Fibroblast of the aortic adventitia (primary cell): ENCODE measurements at regions not wholly inside any gene's neighbourhood (a gene's known extent, or its start where the extent isn't known, plus 50 kb on each side); places are given as distances from the start of the nearest gene placed in this dataset.
A peak's percentile ranks its signal among the peaks of the same experiment; 100 is the strongest.
"Not testable (repeated sequence)": the region's sequence is repeated elsewhere in the genome, so short reads cannot be mapped to it uniquely, and the experiment has no call there.

Experiments
- DNase-seq: peaks from one replicate; pipeline ENCODE4 v3.0.0-alpha.2; 2010; ENCODE audit warnings: low read depth
- H3K4me3 ChIP-seq: 2 replicates; pipeline ENCODE4 v1.5.1; 2011; ENCODE audit warnings: low read depth, mild to moderate bottlenecking, control low read depth, low read length, moderate library complexity
- TF ChIP-seq, protein P1 (sequence below): IDR thresholded peaks from 2 replicates; pipeline ENCODE4 v1.5.1; 2011; ENCODE audit warnings: mild to moderate bottlenecking, low read length, control low read depth, inconsistent platforms; ENCODE audit not compliant: insufficient read depth

DNA sequence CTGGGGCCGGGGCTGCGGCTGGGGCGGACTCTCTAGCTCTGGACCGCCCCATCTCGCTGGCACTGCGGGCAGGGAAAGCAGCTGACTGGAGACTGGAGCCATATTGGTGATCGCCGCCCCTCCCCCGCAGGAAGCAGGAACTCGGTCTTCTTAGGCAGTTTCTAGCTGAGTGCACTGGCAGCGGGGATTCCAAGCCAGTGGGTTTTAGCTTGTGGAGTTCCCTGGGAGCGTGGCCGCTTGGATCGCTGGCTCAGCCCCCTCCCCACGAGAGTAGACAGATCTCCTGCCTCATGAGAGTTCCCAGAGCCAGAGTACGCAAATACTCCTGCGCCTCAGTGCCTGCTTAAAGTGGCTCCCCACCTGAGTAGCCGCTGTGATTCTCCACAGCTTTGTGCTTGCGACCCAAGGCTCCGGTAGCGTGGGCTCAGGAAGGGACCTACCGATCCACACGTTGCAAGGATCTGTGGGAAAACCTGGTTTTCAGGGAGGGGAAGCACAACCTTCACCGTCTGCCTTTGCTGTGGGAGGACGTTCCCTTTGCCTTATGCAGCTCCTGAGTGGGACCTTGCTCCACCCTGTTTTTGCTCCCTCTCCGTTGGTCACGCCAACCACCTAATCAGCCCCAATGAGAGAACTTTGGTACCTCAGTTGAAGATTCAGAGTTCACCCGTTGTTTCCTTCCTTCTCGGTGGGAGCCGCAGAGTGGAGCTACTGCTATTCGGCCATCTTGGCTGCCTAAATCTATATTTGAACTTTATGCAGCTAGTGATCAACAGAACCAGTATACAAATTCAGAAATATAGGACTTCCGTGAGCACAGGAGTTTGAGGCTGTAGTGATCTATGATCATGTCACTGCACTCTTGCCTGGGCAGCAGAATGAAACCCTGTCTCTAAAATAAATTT, 803.9 kb upstream of the PCDH10 start:
- H3K4me3 ChIP-seq = no peak overlapping the region
- TF ChIP-seq, protein P1, sequence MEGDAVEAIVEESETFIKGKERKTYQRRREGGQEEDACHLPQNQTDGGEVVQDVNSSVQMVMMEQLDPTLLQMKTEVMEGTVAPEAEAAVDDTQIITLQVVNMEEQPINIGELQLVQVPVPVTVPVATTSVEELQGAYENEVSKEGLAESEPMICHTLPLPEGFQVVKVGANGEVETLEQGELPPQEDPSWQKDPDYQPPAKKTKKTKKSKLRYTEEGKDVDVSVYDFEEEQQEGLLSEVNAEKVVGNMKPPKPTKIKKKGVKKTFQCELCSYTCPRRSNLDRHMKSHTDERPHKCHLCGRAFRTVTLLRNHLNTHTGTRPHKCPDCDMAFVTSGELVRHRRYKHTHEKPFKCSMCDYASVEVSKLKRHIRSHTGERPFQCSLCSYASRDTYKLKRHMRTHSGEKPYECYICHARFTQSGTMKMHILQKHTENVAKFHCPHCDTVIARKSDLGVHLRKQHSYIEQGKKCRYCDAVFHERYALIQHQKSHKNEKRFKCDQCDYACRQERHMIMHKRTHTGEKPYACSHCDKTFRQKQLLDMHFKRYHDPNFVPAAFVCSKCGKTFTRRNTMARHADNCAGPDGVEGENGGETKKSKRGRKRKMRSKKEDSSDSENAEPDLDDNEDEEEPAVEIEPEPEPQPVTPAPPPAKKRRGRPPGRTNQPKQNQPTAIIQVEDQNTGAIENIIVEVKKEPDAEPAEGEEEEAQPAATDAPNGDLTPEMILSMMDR = no peak
- no peak for DNase-seq

DNA sequence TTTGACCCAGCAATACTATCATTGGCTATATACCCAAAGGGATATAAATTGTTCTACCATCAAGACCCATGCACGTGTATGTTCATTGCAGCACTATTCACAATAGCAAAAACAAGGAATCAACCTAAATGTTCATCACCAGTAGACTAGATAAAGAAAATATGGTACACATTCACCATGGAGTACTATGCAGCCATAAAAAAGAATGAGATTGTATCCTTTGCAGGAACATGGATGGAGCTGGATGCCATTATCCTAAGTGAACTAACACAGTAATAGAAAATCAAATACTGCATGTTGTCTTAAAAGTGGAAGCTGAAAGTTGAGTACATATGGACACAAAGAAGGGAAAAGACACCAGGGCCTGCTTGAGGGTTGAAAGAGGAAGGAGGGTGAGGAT, 803.1 kb upstream of the PCDH10 start:
- no peak overlapping the region for H3K4me3 ChIP-seq
- TF ChIP-seq, protein P1 = no peak
- no peak for DNase-seq

DNA sequence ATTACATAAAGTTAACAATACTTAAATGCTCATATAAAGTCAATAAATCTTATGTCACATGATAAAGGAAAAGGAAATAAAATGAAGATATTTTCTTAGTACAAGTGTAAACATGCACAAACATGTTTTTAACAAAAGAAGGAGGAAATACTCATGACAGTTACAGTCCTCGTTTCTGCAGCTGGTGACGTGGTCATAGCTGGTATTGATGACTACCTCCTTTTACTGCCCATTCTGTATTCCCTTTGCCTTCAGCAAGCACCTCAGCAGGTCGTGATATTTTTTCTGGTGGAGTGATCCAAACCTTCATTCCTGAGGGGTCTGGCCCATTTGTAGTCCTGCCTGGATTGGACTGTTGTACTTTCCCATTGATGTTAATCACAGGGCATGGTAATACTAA, 797.5 kb upstream of the PCDH10 start:
- not testable (repeated sequence) for DNase-seq, H3K4me3 ChIP-seq

DNA sequence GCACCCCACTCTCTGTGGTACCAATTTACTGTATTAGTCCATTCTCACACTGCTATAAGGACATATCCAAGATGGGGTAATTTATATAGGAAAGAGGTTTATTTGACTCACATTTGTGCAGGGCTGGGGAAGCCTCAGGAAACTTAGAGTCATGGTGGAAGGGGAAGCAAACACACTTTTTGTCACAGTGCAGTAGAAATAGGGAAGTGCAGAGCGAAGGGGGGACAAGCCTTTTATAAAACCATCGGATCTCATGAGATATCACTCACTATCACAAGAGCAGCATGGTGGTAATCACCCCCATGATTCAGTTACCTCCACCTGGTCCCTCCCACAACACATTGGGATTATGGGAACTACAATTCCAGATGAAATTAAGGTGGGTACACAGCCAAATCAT, 766.9 kb upstream of the PCDH10 start:
- DNase-seq = no peak

DNA sequence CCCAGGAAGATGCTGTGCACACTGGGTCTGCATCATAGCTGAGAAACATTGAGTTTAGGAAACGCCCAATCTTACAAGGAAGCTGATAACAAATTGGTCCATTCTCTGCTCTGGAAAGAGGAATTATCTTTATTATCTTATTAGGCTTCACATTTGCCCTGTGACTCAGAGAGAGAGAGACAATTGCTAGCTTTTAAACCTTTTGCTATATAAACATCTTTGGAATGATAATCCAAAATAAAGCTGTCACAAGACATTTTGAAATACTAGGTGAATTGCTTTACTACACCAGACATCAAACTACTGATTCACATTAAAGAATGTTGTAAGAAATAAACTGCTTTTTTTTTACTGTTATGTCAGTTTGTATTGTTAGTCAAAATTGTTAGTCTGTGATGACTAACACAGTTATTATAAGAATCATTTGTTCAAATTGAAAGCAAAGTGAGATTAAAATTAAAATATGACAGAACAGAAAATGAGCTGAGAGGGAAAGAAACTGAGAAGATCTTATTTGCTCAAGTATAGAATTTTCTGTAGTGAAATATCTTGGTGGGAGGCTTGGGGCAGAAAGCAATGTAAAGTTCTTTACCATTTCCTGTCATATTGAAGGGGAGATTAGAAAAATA, 765.4 kb upstream of the PCDH10 start:
- TF ChIP-seq, protein P1 = no peak
- peak; percentile 52 for DNase-seq
- no peak overlapping the region for H3K4me3 ChIP-seq

More for the DNA sequence above, 766.9 kb upstream of the PCDH10 start:
- H3K4me3 ChIP-seq = no peak overlapping the region
- TF ChIP-seq, protein P1 = no peak

DNA sequence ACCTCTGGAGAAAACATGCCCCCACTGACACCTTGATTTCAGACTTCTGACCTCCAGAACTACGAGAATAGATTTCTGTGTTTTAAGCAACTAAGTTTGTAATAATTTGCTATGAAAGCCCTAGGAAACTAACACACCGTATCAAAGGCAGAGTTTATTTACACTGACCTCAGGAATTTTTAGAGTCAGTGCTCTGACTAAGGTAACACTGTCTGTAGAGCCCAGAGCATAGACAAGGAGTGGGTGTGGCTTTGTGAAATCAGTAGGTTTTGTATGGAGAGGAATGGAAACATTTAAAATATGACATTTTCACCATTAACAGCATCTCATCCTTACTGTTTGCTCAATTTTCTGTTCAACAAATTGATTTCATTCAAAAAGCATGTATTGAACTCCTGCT, 764.4 kb upstream of the PCDH10 start:
- H3K4me3 ChIP-seq = no peak overlapping the region
- no peak for DNase-seq
- TF ChIP-seq, protein P1 = no peak

DNA sequence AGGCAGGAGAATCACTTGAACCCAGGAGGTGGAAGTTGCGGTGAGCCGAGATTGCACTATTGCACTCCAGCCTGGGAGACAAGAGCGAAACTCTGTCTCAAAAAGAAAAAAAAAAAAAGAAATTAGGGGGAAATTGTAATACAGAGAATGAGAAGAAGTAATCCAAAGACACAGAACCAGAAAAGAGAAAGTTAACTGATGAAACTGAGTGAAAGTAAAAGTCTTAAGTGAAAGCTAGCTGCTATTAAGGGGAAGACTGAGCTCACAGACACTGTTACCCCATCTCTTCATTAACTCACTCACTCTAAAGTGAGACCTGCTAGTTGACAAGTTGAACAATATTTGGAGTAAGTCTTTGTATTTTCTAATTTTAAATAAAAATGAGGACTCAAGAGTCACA, 763.0 kb upstream of the PCDH10 start:
- TF ChIP-seq, protein P1 = no peak
- no peak overlapping the region for H3K4me3 ChIP-seq
- DNase-seq = no peak
